GM12878 (cell line): ENCODE measurements at regions not wholly inside any gene's neighbourhood (a gene's known extent, or its start where the extent isn't known, plus 50 kb on each side); places are given as distances from the start of the nearest gene placed in this dataset.

ENCODE experiments used
- ATAC-seq: fragments of 200-7000 bp; cut with Tn5 transposase; 3 replicates; pipeline ENCODE4 v1.9.1; 2020; ENCODE audit warnings: mild to moderate bottlenecking, moderate library complexity
- BruUV-seq: library from RNA; stranded (reverse); fragments of 400-500 nt; replicated peaks from 2 replicates; lab custom pipeline; 2021; lab: Mats Ljungman, UMichigan
- CTCF ChIA-PET: fragments of 300-600 bp; sonication (Branson Sonifier 250); formaldehyde crosslinking; extraction: SDS; loops from one replicate; lab custom pipeline; 2021; ENCODE audit warnings: inconsistent platforms; lab: Yijun Ruan, JAX
- POLR2A ChIA-PET: fragments of 350-600 bp; formaldehyde crosslinking; extraction: SDS; loops from one replicate; lab custom pipeline; 2021; ENCODE audit warnings: inconsistent platforms; lab: Charles Lee
- RAD21 ChIA-PET: fragments of 300-600 bp; sonication (Branson Sonifier 250); formaldehyde crosslinking; loops from one replicate; lab custom pipeline; 2023; ENCODE audit warnings: antibody characterized with exemption; ENCODE audit not compliant: unreplicated experiment; lab: Charles Lee
- SMC1A ChIA-PET: fragments of 300-600 bp; sonication (Branson Sonifier 250); formaldehyde crosslinking; loops from one replicate; lab custom pipeline; 2023; ENCODE audit not compliant: unreplicated experiment, uncharacterized antibody; lab: Charles Lee
- DNase-seq: peaks from one replicate; pipeline ENCODE4 v3.0.0-alpha.2; 2011; ENCODE audit warnings: low read depth, low spot score
- FAIRE-seq: peaks from 3 replicates; lab custom pipeline; 2011; peaks lifted over from hg19 to GRCh38; lab: Jason Lieb, UNC
- H2AFZ ChIP-seq: 2 replicates; pipeline ENCODE4 v1.6.0; 2011; ENCODE audit warnings: low read depth, low read length, control low read depth; ENCODE audit not compliant: control insufficient read depth
- H3K27ac ChIP-seq: 2 replicates; pipeline ENCODE4 v1.5.1; 2011; ENCODE audit warnings: control low read depth; ENCODE audit not compliant: control insufficient read depth, insufficient read depth
- H3K27me3 ChIP-seq, 2 experiments: replicated peaks in 1 of 2; 2 replicates each; pipeline versions ENCODE4 v1.6.0 to v1.6.1; 2011; ENCODE audit warnings: low read length in 1 of 2; ENCODE audit not compliant: control insufficient read depth in 2 of 2, insufficient read depth in 2 of 2
- H3K36me3 ChIP-seq, 2 experiments: 2 replicates each; pipeline ENCODE4 v1.5.1; 2011; ENCODE audit warnings: low read length in 1 of 2; ENCODE audit not compliant: control insufficient read depth in 2 of 2, insufficient read depth in 2 of 2
- H3K4me1 ChIP-seq: 2 replicates; pipeline ENCODE4 v1.6.1; 2011; ENCODE audit warnings: mild to moderate bottlenecking, low read length, moderate library complexity, mixed read lengths; ENCODE audit not compliant: control insufficient read depth, insufficient read depth
- H3K4me2 ChIP-seq: 2 replicates; pipeline ENCODE4 v1.6.0; 2011; ENCODE audit warnings: control low read depth; ENCODE audit not compliant: control insufficient read depth, insufficient read depth
- H3K4me3 ChIP-seq: fragments of 200-600 bp; sonication (generic); 2 replicates; pipeline ENCODE4 v1.5.1; 2016
- H3K79me2 ChIP-seq: 2 replicates; pipeline ENCODE4 v1.6.0; 2011; ENCODE audit warnings: low read length; ENCODE audit not compliant: control insufficient read depth, insufficient read depth
- H3K9ac ChIP-seq: 2 replicates; pipeline ENCODE4 v1.8.0; 2011; ENCODE audit warnings: low read length, control low read depth, mixed read lengths; ENCODE audit not compliant: control insufficient read depth, insufficient read depth
- H3K9me3 ChIP-seq: replicated peaks from 3 replicates; pipeline ENCODE4 v1.5.1; 2011; ENCODE audit warnings: mild to moderate bottlenecking, low read length; ENCODE audit not compliant: control insufficient read depth, insufficient read depth
- H4K20me1 ChIP-seq: 2 replicates; pipeline ENCODE4 v1.6.0; 2011; ENCODE audit not compliant: control insufficient read depth, insufficient read depth
- BACH1 ChIP-seq: fragments of 450-650 bp; IDR thresholded peaks from 2 replicates; pipeline ENCODE4 v1.6.1; 2017; ENCODE audit warnings: mild to moderate bottlenecking, borderline replicate concordance
- BRCA1 ChIP-seq: IDR thresholded peaks from 2 replicates; pipeline ENCODE4 v1.6.1; 2011; ENCODE audit warnings: low read depth, low read length, improper control_type of control experiment
- CREB1 ChIP-seq: IDR thresholded peaks from 2 replicates; pipeline ENCODE4 v1.6.1; 2012; ENCODE audit warnings: low read depth, mild to moderate bottlenecking, inconsistent platforms
- FOS ChIP-seq: IDR thresholded peaks from 3 replicates; pipeline ENCODE4 v1.6.1; 2011; ENCODE audit warnings: borderline replicate concordance; ENCODE audit not compliant: insufficient read length; ENCODE audit errors: extremely low read depth
- FOXK2 ChIP-seq: fragments of 450-650 bp; IDR thresholded peaks from 2 replicates; pipeline ENCODE4 v1.6.1; 2017; ENCODE audit warnings: mild to moderate bottlenecking, moderate library complexity
- KLF5 ChIP-seq: fragments of 450-650 bp; IDR thresholded peaks from 2 replicates; pipeline ENCODE4 v1.6.1; 2014; ENCODE audit warnings: mild to moderate bottlenecking; ENCODE audit not compliant: partially characterized antibody
- RELB ChIP-seq: fragments of 450-650 bp; IDR thresholded peaks from 2 replicates; pipeline ENCODE4 v1.6.1; 2017; ENCODE audit warnings: low read depth, mild to moderate bottlenecking, moderate library complexity
- SMARCA5 ChIP-seq: fragments of 450-650 bp; IDR thresholded peaks from 2 replicates; pipeline ENCODE4 v1.6.1; 2017; ENCODE audit warnings: mild to moderate bottlenecking
- SRF ChIP-seq, 2 experiments: IDR thresholded peaks; 2 replicates each; pipeline ENCODE4 v1.6.1; 2011; ENCODE audit warnings: low read depth in 2 of 2, low read length in 2 of 2, mild to moderate bottlenecking in 1 of 2, moderate library complexity in 1 of 2
- SUPT20H ChIP-seq: IDR thresholded peaks from 2 replicates; pipeline ENCODE4 v1.6.1; 2011; ENCODE audit warnings: low read depth, mild to moderate bottlenecking, low read length, moderate library complexity, borderline replicate concordance; ENCODE audit not compliant: control insufficient read depth
- TBL1XR1 ChIP-seq: IDR thresholded peaks from 2 replicates; pipeline ENCODE4 v1.6.1; 2012; ENCODE audit warnings: low read depth, low read length, improper control_type of control experiment
- TCF12 ChIP-seq: IDR thresholded peaks from 2 replicates; pipeline ENCODE4 v1.6.1; 2011; ENCODE audit warnings: low read depth, mild to moderate bottlenecking, low read length
- TCF3 ChIP-seq: IDR thresholded peaks from 2 replicates; pipeline ENCODE4 v1.6.1; 2012; ENCODE audit warnings: low read depth, mild to moderate bottlenecking, low read length, borderline replicate concordance; ENCODE audit not compliant: insufficient read depth
- ZNF384 ChIP-seq: IDR thresholded peaks from 2 replicates; pipeline ENCODE4 v1.6.1; 2012; ENCODE audit warnings: low read depth, mild to moderate bottlenecking, low read length, improper control_type of control experiment, borderline replicate concordance
- WGBS: methylation state at CpG from one replicate; pipeline ENCODE4 v1.1.6; 2016; ENCODE audit warnings: low lambda C conversion rate; ENCODE audit not compliant: insufficient replicate concordance, insufficient coverage; ENCODE audit errors: missing lambda C conversion rate; 5-methylcytosine and 5-hydroxymethylcytosine counted together
- in situ Hi-C: fragments of 300-500 bp; cut with MboI; formaldehyde crosslinking; loops from 9 replicates; pipeline ENCODE4 v1.14.3; 2018; ENCODE audit warnings: mixed read lengths
- intact Hi-C: fragments of 100-400 bp; cut with micrococcal nuclease; formaldehyde crosslinking; loops from one replicate; pipeline ENCODE4 v1.14.2; 2022; ENCODE audit not compliant: unreplicated experiment
- TF ChIP-seq, protein P1 (sequence below): fragments of 450-650 bp; formaldehyde crosslinking; IDR thresholded peaks from 2 replicates; pipeline ENCODE4 v1.5.0; 2022; ENCODE audit warnings: mild to moderate bottlenecking, missing genetic modification characterization
- TF ChIP-seq, protein P2 (sequence below): IDR thresholded peaks from 2 replicates; pipeline ENCODE4 v1.6.1; 2011; ENCODE audit warnings: mild to moderate bottlenecking, low read depth, low read length, moderate library complexity; ENCODE audit not compliant: insufficient replicate concordance

GRCh38 chr4:108397850-108398249 is 222.5 kb upstream of the RPL34 start (continued):
- TF ChIP-seq, protein P1, sequence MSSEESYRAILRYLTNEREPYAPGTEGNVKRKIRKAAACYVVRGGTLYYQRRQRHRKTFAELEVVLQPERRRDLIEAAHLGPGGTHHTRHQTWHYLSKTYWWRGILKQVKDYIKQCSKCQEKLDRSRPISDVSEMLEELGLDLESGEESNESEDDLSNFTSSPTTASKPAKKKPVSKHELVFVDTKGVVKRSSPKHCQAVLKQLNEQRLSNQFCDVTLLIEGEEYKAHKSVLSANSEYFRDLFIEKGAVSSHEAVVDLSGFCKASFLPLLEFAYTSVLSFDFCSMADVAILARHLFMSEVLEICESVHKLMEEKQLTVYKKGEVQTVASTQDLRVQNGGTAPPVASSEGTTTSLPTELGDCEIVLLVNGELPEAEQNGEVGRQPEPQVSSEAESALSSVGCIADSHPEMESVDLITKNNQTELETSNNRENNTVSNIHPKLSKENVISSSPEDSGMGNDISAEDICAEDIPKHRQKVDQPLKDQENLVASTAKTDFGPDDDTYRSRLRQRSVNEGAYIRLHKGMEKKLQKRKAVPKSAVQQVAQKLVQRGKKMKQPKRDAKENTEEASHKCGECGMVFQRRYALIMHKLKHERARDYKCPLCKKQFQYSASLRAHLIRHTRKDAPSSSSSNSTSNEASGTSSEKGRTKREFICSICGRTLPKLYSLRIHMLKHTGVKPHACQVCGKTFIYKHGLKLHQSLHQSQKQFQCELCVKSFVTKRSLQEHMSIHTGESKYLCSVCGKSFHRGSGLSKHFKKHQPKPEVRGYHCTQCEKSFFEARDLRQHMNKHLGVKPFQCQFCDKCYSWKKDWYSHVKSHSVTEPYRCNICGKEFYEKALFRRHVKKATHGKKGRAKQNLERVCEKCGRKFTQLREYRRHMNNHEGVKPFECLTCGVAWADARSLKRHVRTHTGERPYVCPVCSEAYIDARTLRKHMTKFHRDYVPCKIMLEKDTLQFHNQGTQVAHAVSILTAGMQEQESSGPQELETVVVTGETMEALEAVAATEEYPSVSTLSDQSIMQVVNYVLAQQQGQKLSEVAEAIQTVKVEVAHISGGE (CRISPR knock-in tag) = no peak
- TF ChIP-seq TBL1XR1 (no peak), SRF (IDR thresholded peaks at IDR 0.05; ENCODE audit: low read depth in 2 of 2, low read length in 2 of 2) (no peak)
- TF ChIP-seq, protein P2, sequence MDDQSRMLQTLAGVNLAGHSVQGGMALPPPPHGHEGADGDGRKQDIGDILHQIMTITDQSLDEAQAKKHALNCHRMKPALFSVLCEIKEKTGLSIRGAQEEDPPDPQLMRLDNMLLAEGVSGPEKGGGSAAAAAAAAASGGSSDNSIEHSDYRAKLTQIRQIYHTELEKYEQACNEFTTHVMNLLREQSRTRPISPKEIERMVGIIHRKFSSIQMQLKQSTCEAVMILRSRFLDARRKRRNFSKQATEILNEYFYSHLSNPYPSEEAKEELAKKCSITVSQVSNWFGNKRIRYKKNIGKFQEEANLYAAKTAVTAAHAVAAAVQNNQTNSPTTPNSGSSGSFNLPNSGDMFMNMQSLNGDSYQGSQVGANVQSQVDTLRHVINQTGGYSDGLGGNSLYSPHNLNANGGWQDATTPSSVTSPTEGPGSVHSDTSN = no peak

GRCh38 chr4:108396900-108397497 is 223.4 kb upstream of the RPL34 start:
- in situ Hi-C loops = no loop called here
- POLR2A ChIA-PET = no interaction called here
- Histone ChIP-seq H2AFZ (no peak overlapping the region), H3K4me2 (no peak overlapping the region), H3K9ac (no peak overlapping the region), H4K20me1 (no peaks in the 10 kb centered on the region), H3K36me3 (no peaks in the 10 kb centered on the region), H3K27ac (no peak overlapping the region), H3K9me3 (no peaks in the 10 kb centered on the region), H3K4me3 (no peak overlapping the region), H3K27me3 (no peaks in the 10 kb centered on the region), H3K4me1 (no peaks in the 10 kb centered on the region), H3K79me2 (no peaks in the 10 kb centered on the region)
- no peak for DNase-seq
- no TSS peak for BruUV-seq
- no peak for FAIRE-seq
- TF ChIP-seq TCF12 = no peak
- TF ChIP-seq SMARCA5 = no peak
- TF ChIP-seq BRCA1 = no peak
- TF ChIP-seq FOXK2 = no peak
- no peak for TF ChIP-seq TCF3
- no peak for TF ChIP-seq FOS
- TF ChIP-seq BACH1 = no peak
- no peak for TF ChIP-seq ZNF384
- no peak for TF ChIP-seq SUPT20H
- TF ChIP-seq RELB = no peak
- no peak for TF ChIP-seq KLF5
- no peak for TF ChIP-seq CREB1
- RAD21 ChIA-PET = no interaction called here
- 0% methylated on average over 2 of the region's 2 CpGs for WGBS
- intact Hi-C loops = no loop called here
- SMC1A ChIA-PET = interaction anchor here (0.9 kb wide), 1 partner anchor 52 kb away, joined by 3 read pairs; no protein-coding TSS in a partner anchor
- CTCF ChIA-PET = interaction anchor here (0.6 kb wide), 1 partner anchor 330 kb away, joined by 3 read pairs; no protein-coding TSS in a partner anchor
- ATAC-seq = no peak
